K562 (cell line): ENCODE measurements at regions not wholly inside any gene's neighbourhood (a gene's known extent, or its start where the extent isn't known, plus 50 kb on each side); places are given as distances from the start of the nearest gene placed in this dataset.
A peak's percentile ranks its signal among the peaks of the same experiment; 100 is the strongest.

Experiments
- ATAC-seq: fragments of 200-7000 bp; cut with Tn5 transposase; 3 replicates; pipeline ENCODE4 v1.9.1; 2020; ENCODE audit warnings: moderate library complexity
- BruUV-seq: library from RNA; stranded (reverse); fragments of 400-500 nt; replicated peaks from 2 replicates; lab custom pipeline; 2021; lab: Mats Ljungman, UMichigan
- CTCF ChIA-PET: fragments of 300-600 bp; formaldehyde crosslinking; extraction: SDS; loops from one replicate; lab custom pipeline; 2021; ENCODE audit warnings: low intra/inter-chr PET ratio; lab: Yijun Ruan, JAX
- POLR2A ChIA-PET: fragments of 300-600, 350-650 bp; sonication (Branson Sonifier 250); formaldehyde crosslinking; extraction: SDS; loops from one replicate; lab custom pipeline; 2021; ENCODE audit warnings: antibody characterized with exemption, inconsistent platforms; lab: Yijun Ruan, JAX
- DNase-seq, 4 experiments: peaks; one replicate each; pipeline versions ENCODE4 v3.0.0 to v3.0.0-alpha.2; 2011 to 2018; ENCODE audit warnings: low spot score in 3 of 4, mixed read lengths in 3 of 4; ENCODE audit errors: extremely low read depth in 1 of 4
- FAIRE-seq: peaks from 2 replicates; lab custom pipeline; 2011; peaks lifted over from hg19 to GRCh38; lab: Jason Lieb, UNC
- H2AFZ ChIP-seq: 2 replicates; pipeline ENCODE4 v1.6.0; 2011; ENCODE audit warnings: low read depth, low read length, control low read depth, inconsistent platforms
- H3K27ac ChIP-seq: fragments of 200-600 bp; 3 replicates; pipeline ENCODE4 v1.8.0; 2011; ENCODE audit warnings: low read depth, mild to moderate bottlenecking, control low read depth, inconsistent platforms, low read length, moderate library complexity, mixed read lengths; ENCODE audit errors: extremely low read depth
- H3K27me3 ChIP-seq, 2 experiments: fragments of 300-600 bp in 1 of 2; 2 replicates in 1 of 2; 3 replicates in 1 of 2; pipeline versions ENCODE4 v1.6.0 to v1.8.0; 2011; ENCODE audit warnings: inconsistent platforms in 2 of 2, low read length in 2 of 2, mild to moderate bottlenecking in 1 of 2, mixed read lengths in 1 of 2, moderate library complexity in 1 of 2; ENCODE audit not compliant: control insufficient read depth in 2 of 2, insufficient read depth in 2 of 2
- H3K36me3 ChIP-seq: fragments of 300-600 bp; 3 replicates; pipeline ENCODE4 v1.8.0; 2011; ENCODE audit warnings: mild to moderate bottlenecking, low read length, inconsistent platforms; ENCODE audit not compliant: control insufficient read depth, insufficient read depth
- H3K4me1 ChIP-seq, 2 experiments: fragments of 200-600 bp in 1 of 2; replicated peaks in 1 of 2; 2 replicates in 1 of 2; 3 replicates in 1 of 2; pipeline versions ENCODE4 v1.5.1 to v1.8.0; 2011; ENCODE audit warnings: inconsistent platforms in 2 of 2, low read length in 2 of 2, mild to moderate bottlenecking in 1 of 2, mixed read lengths in 1 of 2, moderate library complexity in 1 of 2; ENCODE audit not compliant: control insufficient read depth in 2 of 2, insufficient read depth in 2 of 2
- H3K4me2 ChIP-seq: 2 replicates; pipeline ENCODE4 v1.6.1; 2011; ENCODE audit warnings: low read length, control low read depth, inconsistent platforms, mixed read lengths; ENCODE audit not compliant: insufficient read depth
- H3K4me3 ChIP-seq: fragments of 200-600 bp; sonication (generic), shearing (Covaris generic); 2 replicates; pipeline ENCODE4 v1.5.1; 2016; ENCODE audit warnings: control low read depth, inconsistent platforms
- H3K79me2 ChIP-seq: fragments of 200-600 bp; 3 replicates; pipeline ENCODE4 v1.8.0; 2011; ENCODE audit warnings: low read length, inconsistent platforms; ENCODE audit not compliant: control insufficient read depth, insufficient read depth
- H3K9ac ChIP-seq, 2 experiments: 2 replicates each; pipeline versions ENCODE4 v1.6.0 to v1.6.1; 2011; ENCODE audit warnings: low read depth in 2 of 2, low read length in 2 of 2, control low read depth in 1 of 2, inconsistent platforms in 1 of 2, mild to moderate bottlenecking in 1 of 2, mixed read lengths in 1 of 2; ENCODE audit not compliant: insufficient read depth in 1 of 2
- H3K9me1 ChIP-seq: one replicate; pipeline ENCODE4 v1.6.0; 2011; ENCODE audit warnings: inconsistent platforms, mild to moderate bottlenecking, low read length, moderate library complexity; ENCODE audit not compliant: control insufficient read depth, insufficient read depth
- H3K9me3 ChIP-seq: replicated peaks from 2 replicates; pipeline ENCODE4 v1.5.1; 2011; ENCODE audit warnings: low read depth, low read length, inconsistent platforms; ENCODE audit not compliant: control insufficient read depth, insufficient read depth
- H4K20me1 ChIP-seq: replicated peaks from 2 replicates; pipeline ENCODE4 v1.6.1; 2011; ENCODE audit warnings: low read length, inconsistent platforms, mixed read lengths; ENCODE audit not compliant: control insufficient read depth, insufficient read depth
- CREBBP ChIP-seq: IDR thresholded peaks from one replicate; pipeline ENCODE4 v1.6.1; 2012; ENCODE audit warnings: low read depth, mild to moderate bottlenecking, control low read depth, inconsistent platforms, low read length
- MAFK ChIP-seq: IDR thresholded peaks from 2 replicates; pipeline ENCODE4 v1.6.1; 2011; ENCODE audit warnings: low read length, improper control_type of control experiment
- WGBS: fragments of 100-300 bp; shearing (Covaris generic); methylation state at CpG from one replicate; pipeline ENCODE4 v1.1.6; 2016; ENCODE audit warnings: low coverage, mixed read lengths; ENCODE audit not compliant: insufficient coverage; ENCODE audit errors: missing lambda C conversion rate; 5-methylcytosine and 5-hydroxymethylcytosine counted together
- in situ Hi-C: fragments of 300-500 bp; cut with MboI; formaldehyde crosslinking; loops from 4 replicates; pipeline ENCODE4 v1.15.0; 2018; ENCODE audit warnings: inconsistent platforms, mixed read lengths
- intact Hi-C: fragments of 100-400 bp; cut with micrococcal nuclease; formaldehyde crosslinking; loops from 2 replicates; pipeline ENCODE4 v1.14.2; 2022
- TF ChIP-seq, protein P1 (sequence below): fragments of 250-450 bp; sonication (Bioruptor Pico); IDR thresholded peaks from 2 replicates; pipeline ENCODE4 v1.9.0; 2021; ENCODE audit warnings: mild to moderate bottlenecking, inconsistent platforms

DNA sequence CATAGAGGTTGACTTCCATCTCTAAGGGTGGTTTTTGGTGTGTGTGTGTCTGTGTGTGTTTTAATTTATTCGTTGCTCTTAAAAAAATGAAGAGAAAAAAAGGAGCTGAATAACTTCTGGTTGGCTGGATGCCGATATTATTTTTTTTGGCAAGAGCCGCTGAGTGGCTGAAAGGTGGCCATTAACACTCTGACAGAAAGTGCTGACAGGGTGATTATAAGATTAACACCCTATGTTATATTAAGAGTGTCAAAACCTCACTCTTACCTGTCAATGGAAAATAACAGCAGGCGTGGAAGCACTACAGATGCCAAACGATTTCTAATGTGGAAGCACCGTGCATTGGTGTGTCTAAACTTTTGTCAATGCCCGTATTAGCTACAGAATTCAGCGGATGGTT is 622.5 kb downstream of the ANKRD50 start:
- Histone ChIP-seq H3K79me2 (no peaks in the 10 kb centered on the region), H3K27ac (no peak overlapping the region), H3K4me2 (no peak overlapping the region), H2AFZ (no peak overlapping the region), H3K9ac (no peak overlapping the region), H3K9me3 (no peaks in the 10 kb centered on the region), H3K9me1 (no peaks in the 10 kb centered on the region), H3K4me1 (no peaks in the 10 kb centered on the region), H4K20me1 (no peaks in the 10 kb centered on the region), H3K27me3 (no peaks in the 10 kb centered on the region), H3K4me3 (no peak overlapping the region), H3K36me3 (no peaks in the 10 kb centered on the region)
- peak; percentile 36 for TF ChIP-seq MAFK
- no peak for TF ChIP-seq CREBBP
- BruUV-seq: no TSS peak
- in situ Hi-C loops: no loop called here
- no peak for DNase-seq
- intact Hi-C loops: no loop called here
- WGBS: 0% methylated on average over 8 of the region's 8 CpGs
- ATAC-seq: no peak
- FAIRE-seq: no peak
- POLR2A ChIA-PET: no interaction called here
- CTCF ChIA-PET: no interaction called here

DNA sequence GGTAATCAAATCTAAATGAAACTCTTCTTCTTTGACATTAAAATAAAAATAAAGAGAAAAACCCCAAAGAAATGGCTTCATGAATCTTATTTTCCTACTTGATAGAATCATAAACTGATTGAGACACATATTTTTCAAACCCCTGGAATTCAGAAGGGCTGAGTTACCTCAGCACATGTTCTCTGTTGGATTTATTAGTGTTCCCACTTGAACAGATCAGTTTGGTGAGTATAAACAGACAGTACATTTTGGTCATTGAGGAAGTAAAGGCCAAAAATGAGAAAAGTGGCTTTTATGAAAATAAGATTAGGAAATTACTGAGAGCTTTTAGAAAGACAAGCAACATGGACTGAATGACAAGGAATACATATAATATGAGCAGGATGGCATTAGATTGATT is 620.4 kb downstream of the ANKRD50 start:
- H3K4me3 ChIP-seq: no peak overlapping the region
- POLR2A ChIA-PET: no interaction called here

More for the DNA sequence above, 620.4 kb downstream of the ANKRD50 start:
- Histone ChIP-seq H3K4me1 (no peaks in the 10 kb centered on the region), H4K20me1 (no peaks in the 10 kb centered on the region), H3K9ac (no peak overlapping the region), H3K27me3 (no peaks in the 10 kb centered on the region), H2AFZ (no peak overlapping the region), H3K4me2 (no peak overlapping the region), H3K9me1 (no peaks in the 10 kb centered on the region), H3K36me3 (no peaks in the 10 kb centered on the region), H3K79me2 (no peaks in the 10 kb centered on the region), H3K9me3 (no peaks in the 10 kb centered on the region), H3K27ac (no peak overlapping the region)
- TF ChIP-seq, protein P1, sequence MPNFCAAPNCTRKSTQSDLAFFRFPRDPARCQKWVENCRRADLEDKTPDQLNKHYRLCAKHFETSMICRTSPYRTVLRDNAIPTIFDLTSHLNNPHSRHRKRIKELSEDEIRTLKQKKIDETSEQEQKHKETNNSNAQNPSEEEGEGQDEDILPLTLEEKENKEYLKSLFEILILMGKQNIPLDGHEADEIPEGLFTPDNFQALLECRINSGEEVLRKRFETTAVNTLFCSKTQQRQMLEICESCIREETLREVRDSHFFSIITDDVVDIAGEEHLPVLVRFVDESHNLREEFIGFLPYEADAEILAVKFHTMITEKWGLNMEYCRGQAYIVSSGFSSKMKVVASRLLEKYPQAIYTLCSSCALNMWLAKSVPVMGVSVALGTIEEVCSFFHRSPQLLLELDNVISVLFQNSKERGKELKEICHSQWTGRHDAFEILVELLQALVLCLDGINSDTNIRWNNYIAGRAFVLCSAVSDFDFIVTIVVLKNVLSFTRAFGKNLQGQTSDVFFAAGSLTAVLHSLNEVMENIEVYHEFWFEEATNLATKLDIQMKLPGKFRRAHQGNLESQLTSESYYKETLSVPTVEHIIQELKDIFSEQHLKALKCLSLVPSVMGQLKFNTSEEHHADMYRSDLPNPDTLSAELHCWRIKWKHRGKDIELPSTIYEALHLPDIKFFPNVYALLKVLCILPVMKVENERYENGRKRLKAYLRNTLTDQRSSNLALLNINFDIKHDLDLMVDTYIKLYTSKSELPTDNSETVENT (CRISPR knock-in tag): no peak
- CTCF ChIA-PET: no interaction called here
- no TSS peak for BruUV-seq
- ATAC-seq: no peak
- no peak for FAIRE-seq
- no peak for DNase-seq
- intact Hi-C loops (no loop called here), in situ Hi-C loops (no loop called here)
